ENCODE measurements at regions not wholly inside any gene's neighbourhood (a gene's known extent, or its start where the extent isn't known, plus 50 kb on each side); places are given as distances from the start of the nearest gene placed in this dataset.

DNA sequence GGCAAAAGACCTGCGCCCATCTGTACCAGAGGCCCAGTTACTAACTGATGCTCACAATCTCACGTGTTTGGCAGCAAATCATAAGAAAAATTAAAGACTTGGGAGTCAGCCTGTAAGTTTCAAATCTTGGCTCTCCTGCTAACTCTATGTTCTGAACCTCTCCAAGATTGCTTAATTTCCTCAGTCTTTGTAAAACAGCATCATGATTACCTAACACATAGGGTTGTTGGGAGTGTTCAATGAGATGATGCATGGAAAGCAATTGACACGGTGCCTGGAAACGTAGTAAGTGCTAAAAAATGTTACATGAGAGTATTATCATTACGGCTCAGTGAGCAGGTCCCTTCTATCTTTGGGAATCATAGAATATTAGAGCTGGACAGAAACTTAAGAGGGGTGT is 497.6 kb upstream of the TCF4 start:
- H3K36me3 Mint-ChIP-seq = no peaks in the 10 kb centered on the region

DNA sequence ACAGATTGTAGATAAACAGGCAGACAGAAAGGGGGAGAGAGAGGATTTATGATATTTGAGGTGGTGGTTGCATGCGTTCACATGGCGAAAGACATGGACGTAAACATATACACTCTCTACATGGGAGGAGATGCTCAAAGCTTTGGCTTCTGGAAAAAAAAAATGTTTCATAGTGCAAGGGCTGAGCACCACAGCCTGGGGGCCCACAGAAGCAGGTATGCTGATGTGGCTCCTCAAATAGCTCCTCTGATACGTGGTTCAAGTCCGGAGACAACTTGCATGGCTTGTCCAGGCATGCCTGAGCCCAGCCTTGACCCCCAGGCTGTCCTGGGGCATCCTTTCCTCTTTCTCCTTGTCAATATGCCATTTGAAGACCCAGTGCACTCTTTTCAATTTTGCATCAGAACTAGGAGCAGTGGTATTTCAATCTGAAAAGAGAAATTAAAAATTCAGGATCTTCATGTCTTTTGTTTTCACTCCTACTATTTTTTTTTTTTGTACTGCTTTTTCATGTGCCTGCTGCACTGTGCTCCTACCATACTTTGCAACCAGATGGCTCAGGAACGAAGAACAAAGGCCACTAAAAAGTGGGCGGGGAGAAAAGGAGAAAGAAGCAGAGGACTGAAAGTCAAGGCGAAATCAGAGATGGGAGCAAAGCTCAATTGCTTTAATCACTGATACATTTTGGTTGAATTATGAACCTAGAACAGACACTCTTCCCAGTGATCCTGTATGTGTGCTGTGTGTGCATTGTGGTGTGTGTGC is 495.7 kb upstream of the TCF4 start:
- Histone ChIP-seq H3K27me3 (ENCODE audit: control insufficient read depth in 2 of 2, insufficient read depth in 2 of 2, low read length in 2 of 2) (no peaks in the 10 kb centered on the region), H3K36me3 (replicated peaks in 1 of 2; ENCODE audit: control insufficient read depth in 1 of 2, insufficient read depth in 2 of 2, low read length in 2 of 2) (no peaks in the 10 kb centered on the region), H3K9ac (ENCODE audit: insufficient read depth, low read length, poor library complexity, severe bottlenecking) (no peak overlapping the region), H3K27ac (ENCODE audit: low read depth in 1 of 2, low read length in 2 of 2) (no peak overlapping the region), H2AFZ (ENCODE audit: insufficient read depth, low read depth, low read length, poor library complexity, severe bottlenecking) (no peak overlapping the region), H3K4me1 (ENCODE audit: control insufficient read depth in 1 of 2, insufficient read depth in 2 of 2, low read length in 2 of 2) (peaks cover 0 to 4% of the 10 kb centered on the region in 2 donors), H4K20me1 (ENCODE audit: insufficient read depth, low read length) (no peaks in the 10 kb centered on the region), H3K4me2 (replicated peaks; ENCODE audit: extremely low read depth, low read length, poor library complexity, severe bottlenecking) (no peak overlapping the region), H3K4me3 (replicated peaks in 1 of 3; ENCODE audit: low read depth in 2 of 3, low read length in 3 of 3) (no peak overlapping the region), H3K9me3 (replicated peaks in 1 of 2; ENCODE audit: control insufficient read depth in 1 of 2, insufficient read depth in 1 of 2, low read length in 2 of 2) (no peaks in the 10 kb centered on the region), H3K79me2 (ENCODE audit: insufficient read depth, low read length) (no peaks in the 10 kb centered on the region)
- peaks cover 0 to 2% (median 0%) of the 10 kb centered on the region in 7 donors for H3K9me3 Mint-ChIP-seq
- no peak overlapping the region for H3K4me3 Mint-ChIP-seq
- H3K27me3 Mint-ChIP-seq (ENCODE audit: low read depth in 3 of 3) = peaks cover 0 to 2% (median 0%) of the 10 kb centered on the region in 3 donors
- no peaks in the 10 kb centered on the region for H3K36me3 Mint-ChIP-seq
- peaks cover 7% of the 10 kb centered on the region for H3K4me1 Mint-ChIP-seq
- 92% methylated on average over 4 of the region's 8 CpGs for WGBS (ENCODE audit: insufficient coverage)
- TF ChIP-seq, protein P1, sequence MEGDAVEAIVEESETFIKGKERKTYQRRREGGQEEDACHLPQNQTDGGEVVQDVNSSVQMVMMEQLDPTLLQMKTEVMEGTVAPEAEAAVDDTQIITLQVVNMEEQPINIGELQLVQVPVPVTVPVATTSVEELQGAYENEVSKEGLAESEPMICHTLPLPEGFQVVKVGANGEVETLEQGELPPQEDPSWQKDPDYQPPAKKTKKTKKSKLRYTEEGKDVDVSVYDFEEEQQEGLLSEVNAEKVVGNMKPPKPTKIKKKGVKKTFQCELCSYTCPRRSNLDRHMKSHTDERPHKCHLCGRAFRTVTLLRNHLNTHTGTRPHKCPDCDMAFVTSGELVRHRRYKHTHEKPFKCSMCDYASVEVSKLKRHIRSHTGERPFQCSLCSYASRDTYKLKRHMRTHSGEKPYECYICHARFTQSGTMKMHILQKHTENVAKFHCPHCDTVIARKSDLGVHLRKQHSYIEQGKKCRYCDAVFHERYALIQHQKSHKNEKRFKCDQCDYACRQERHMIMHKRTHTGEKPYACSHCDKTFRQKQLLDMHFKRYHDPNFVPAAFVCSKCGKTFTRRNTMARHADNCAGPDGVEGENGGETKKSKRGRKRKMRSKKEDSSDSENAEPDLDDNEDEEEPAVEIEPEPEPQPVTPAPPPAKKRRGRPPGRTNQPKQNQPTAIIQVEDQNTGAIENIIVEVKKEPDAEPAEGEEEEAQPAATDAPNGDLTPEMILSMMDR (IDR thresholded peaks at IDR 0.05) = no peak
- intact Hi-C loops (cut with micrococcal nuclease) = no loop called here
- no peak for DNase-seq
- H3K27ac Mint-ChIP-seq = no peak overlapping the region

More for the DNA sequence above, 497.6 kb upstream of the TCF4 start:
- Histone ChIP-seq H3K9me3 (replicated peaks in 1 of 2; ENCODE audit: control insufficient read depth in 1 of 2, insufficient read depth in 1 of 2, low read length in 2 of 2) (no peaks in the 10 kb centered on the region), H3K27me3 (ENCODE audit: control insufficient read depth in 2 of 2, insufficient read depth in 2 of 2, low read length in 2 of 2) (no peaks in the 10 kb centered on the region), H3K79me2 (ENCODE audit: insufficient read depth, low read length) (no peaks in the 10 kb centered on the region), H3K4me1 (ENCODE audit: control insufficient read depth in 1 of 2, insufficient read depth in 2 of 2, low read length in 2 of 2) (peaks cover 9 to 13% of the 10 kb centered on the region in 2 donors), H3K36me3 (replicated peaks in 1 of 2; ENCODE audit: control insufficient read depth in 1 of 2, insufficient read depth in 2 of 2, low read length in 2 of 2) (no peaks in the 10 kb centered on the region), H3K9ac (ENCODE audit: insufficient read depth, low read length, poor library complexity, severe bottlenecking) (no peak overlapping the region), H3K27ac (ENCODE audit: low read depth in 1 of 2, low read length in 2 of 2) (no peak overlapping the region), H4K20me1 (ENCODE audit: insufficient read depth, low read length) (no peaks in the 10 kb centered on the region), H3K4me2 (replicated peaks; ENCODE audit: extremely low read depth, low read length, poor library complexity, severe bottlenecking) (no peak overlapping the region), H3K4me3 (replicated peaks in 1 of 3; ENCODE audit: low read depth in 2 of 3, low read length in 3 of 3) (no peak overlapping the region), H2AFZ (ENCODE audit: insufficient read depth, low read depth, low read length, poor library complexity, severe bottlenecking) (no peak overlapping the region)
- Mint-ChIP-seq H3K27ac (no peak overlapping the region), H3K4me3 (no peak overlapping the region), H3K27me3 (ENCODE audit: low read depth in 3 of 3) (peaks cover 0 to 2% (median 0%) of the 10 kb centered on the region in 3 donors), H3K9me3 (peaks cover 0 to 2% (median 0%) of the 10 kb centered on the region in 7 donors), H3K4me1 (peaks cover 19% of the 10 kb centered on the region)
- no peak for DNase-seq
- TF ChIP-seq, protein P1 (IDR thresholded peaks at IDR 0.05) = no peak
- 100% methylated on average over 1 of the region's 5 CpGs for WGBS (ENCODE audit: insufficient coverage)
- intact Hi-C loops (cut with micrococcal nuclease) = no loop called here
